ENCODE measurements at regions not wholly inside any gene's neighbourhood (a gene's known extent, or its start where the extent isn't known, plus 50 kb on each side); places are given as distances from the start of the nearest gene placed in this dataset.

GRCh38 chr9:73029346-73029745 lies 76.5 kb upstream of the ALDH1A1 start:
- H4K8ac ChIP-seq (ENCODE audit: low read depth in 2 of 2, low read length in 2 of 2), result no peak overlapping the region
- H3K79me1 ChIP-seq (ENCODE audit: low read depth in 1 of 2, low read length in 2 of 2), result no peaks in the 10 kb centered on the region
- H3K4me2 ChIP-seq (ENCODE audit: low read depth, low read length), result no peak overlapping the region
- no peak for DNase-seq
- no peak overlapping the region for H3K14ac ChIP-seq (replicated peaks; ENCODE audit: low read depth, low read length)
- no peak overlapping the region for H2BK15ac ChIP-seq (ENCODE audit: low read depth, low read length)
- H2BK20ac ChIP-seq (ENCODE audit: low read depth, low read length), result no peak overlapping the region
- no peak for TF ChIP-seq MAFK (IDR thresholded peaks at IDR 0.05; ENCODE audit: low read depth, low read length)
- TF ChIP-seq MAZ (IDR thresholded peaks at IDR 0.05; ENCODE audit: borderline replicate concordance, low read depth, low read length), result no peak
- TF ChIP-seq POLR2A (IDR thresholded peaks at IDR 0.05; ENCODE audit: low read depth, low read length), result no peak
- TF ChIP-seq RAD21 (IDR thresholded peaks at IDR 0.05; ENCODE audit: low read length), result no peak
- TF ChIP-seq RFX5 (IDR thresholded peaks at IDR 0.05; ENCODE audit: low read depth, low read length), result no peak
- no peak for TF ChIP-seq MXI1 (IDR thresholded peaks at IDR 0.05; ENCODE audit: borderline replicate concordance, low read depth, low read length)
- TF ChIP-seq FOS (IDR thresholded peaks at IDR 0.05; ENCODE audit: low read depth, low read length), result no peak
- no peak for TF ChIP-seq SMC3 (IDR thresholded peaks at IDR 0.05; ENCODE audit: low read depth, low read length)
- no peak for TF ChIP-seq CTCF (conservative IDR thresholded peaks at IDR 0.05; ENCODE audit: low read depth, low read length)
- TF ChIP-seq, protein P1, sequence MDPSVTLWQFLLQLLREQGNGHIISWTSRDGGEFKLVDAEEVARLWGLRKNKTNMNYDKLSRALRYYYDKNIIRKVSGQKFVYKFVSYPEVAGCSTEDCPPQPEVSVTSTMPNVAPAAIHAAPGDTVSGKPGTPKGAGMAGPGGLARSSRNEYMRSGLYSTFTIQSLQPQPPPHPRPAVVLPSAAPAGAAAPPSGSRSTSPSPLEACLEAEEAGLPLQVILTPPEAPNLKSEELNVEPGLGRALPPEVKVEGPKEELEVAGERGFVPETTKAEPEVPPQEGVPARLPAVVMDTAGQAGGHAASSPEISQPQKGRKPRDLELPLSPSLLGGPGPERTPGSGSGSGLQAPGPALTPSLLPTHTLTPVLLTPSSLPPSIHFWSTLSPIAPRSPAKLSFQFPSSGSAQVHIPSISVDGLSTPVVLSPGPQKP (IDR thresholded peaks at IDR 0.05; ENCODE audit: borderline replicate concordance, low read depth, low read length), result no peak
- no peak for TF ChIP-seq NFE2L2 (IDR thresholded peaks at IDR 0.05; ENCODE audit: low read depth, low read length)
- no peak for TF ChIP-seq RCOR1 (IDR thresholded peaks at IDR 0.05; ENCODE audit: insufficient replicate concordance, low read length)
- TF ChIP-seq CEBPB (IDR thresholded peaks at IDR 0.05; ENCODE audit: low read depth, low read length), result no peak
- no peak for TF ChIP-seq BHLHE40 (IDR thresholded peaks at IDR 0.05; ENCODE audit: low read depth, low read length)
- TF ChIP-seq, protein P2, sequence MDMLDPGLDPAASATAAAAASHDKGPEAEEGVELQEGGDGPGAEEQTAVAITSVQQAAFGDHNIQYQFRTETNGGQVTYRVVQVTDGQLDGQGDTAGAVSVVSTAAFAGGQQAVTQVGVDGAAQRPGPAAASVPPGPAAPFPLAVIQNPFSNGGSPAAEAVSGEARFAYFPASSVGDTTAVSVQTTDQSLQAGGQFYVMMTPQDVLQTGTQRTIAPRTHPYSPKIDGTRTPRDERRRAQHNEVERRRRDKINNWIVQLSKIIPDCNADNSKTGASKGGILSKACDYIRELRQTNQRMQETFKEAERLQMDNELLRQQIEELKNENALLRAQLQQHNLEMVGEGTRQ (IDR thresholded peaks at IDR 0.05; ENCODE audit: low read depth, low read length), result no peak
- TF ChIP-seq CHD1 (IDR thresholded peaks at IDR 0.05; ENCODE audit: low read depth, low read length), result no peak
- H3K27me3 ChIP-seq (ENCODE audit: control insufficient read depth, insufficient read depth, low read length), result peaks cover 2% of the 10 kb centered on the region; the same call in 1 of the 2 replicates
- H3K56ac ChIP-seq (ENCODE audit: extremely low read depth, insufficient read depth, low read length), result no peak overlapping the region
- H2AK9ac ChIP-seq (replicated peaks; ENCODE audit: low read depth, low read length, poor library complexity), result no peak overlapping the region
- no peak overlapping the region for H3K4ac ChIP-seq (ENCODE audit: low read depth, low read length)
- no peak overlapping the region for H2BK120ac ChIP-seq (ENCODE audit: low read depth, low read length)
- BruUV-seq (replicated peaks), result no TSS peak
- H2AFZ ChIP-seq (replicated peaks; ENCODE audit: low read length, poor library complexity), result no peak overlapping the region
- in situ Hi-C loops (cut with MboI; ENCODE audit: low sequenced_read_pairs), result loop anchor here (10.0 kb wide), 1 partner anchor 175 kb away; no protein-coding TSS in a partner anchor
- POLR2A ChIA-PET (ENCODE audit: unreplicated experiment), result no interaction called here
- H3K9me3 ChIP-seq (ENCODE audit: control insufficient read depth, insufficient read depth, low read length), result no peaks in the 10 kb centered on the region
- no peak overlapping the region for H3K23ac ChIP-seq (ENCODE audit: low read depth, low read length)
- intact Hi-C loops (cut with micrococcal nuclease), result loop anchor here (10.0 kb wide), 1 partner anchor 995 kb away; no protein-coding TSS in a partner anchor
- H3K36me3 ChIP-seq (ENCODE audit: control insufficient read depth, insufficient read depth, low read length), result no peaks in the 10 kb centered on the region
- no peak overlapping the region for H3K27ac ChIP-seq (ENCODE audit: insufficient read depth, low read length)
- no peak overlapping the region for H3K9ac ChIP-seq (ENCODE audit: low read depth, low read length)
- dilution Hi-C loops (cut with HindIII; ENCODE audit: low sequenced_read_pairs, unreplicated experiment), result no loop called here
- no peak overlapping the region for H2BK5ac ChIP-seq (ENCODE audit: low read depth, low read length, poor library complexity, severe bottlenecking)
- no peak overlapping the region for H2AK5ac ChIP-seq (ENCODE audit: low read depth, low read length)
- H3K4me3 ChIP-seq (ENCODE audit: insufficient read depth, low read depth, low read length), result no peak overlapping the region
- H3K4me1 ChIP-seq (ENCODE audit: control insufficient read depth, insufficient read depth, low read length), result no peaks in the 10 kb centered on the region
- no peaks in the 10 kb centered on the region for H3K9me1 ChIP-seq (ENCODE audit: insufficient read depth, low read length)
- H3K18ac ChIP-seq (ENCODE audit: low read depth, low read length), result no peak overlapping the region
- no peak for ATAC-seq (ENCODE audit: low read depth)
- no peaks in the 10 kb centered on the region for H4K20me1 ChIP-seq (ENCODE audit: insufficient read depth, low read length)
- CTCF ChIA-PET, result no interaction called here
- H4K5ac ChIP-seq (ENCODE audit: low read depth, low read length), result no peak overlapping the region
- H4K91ac ChIP-seq (ENCODE audit: insufficient read depth, low read depth, low read length), result no peak overlapping the region

Measured in IMR-90 (cell line).